MCF 10A (cell line): ENCODE measurements at regions not wholly inside any gene's neighbourhood (a gene's known extent, or its start where the extent isn't known, plus 50 kb on each side); places are given as distances from the start of the nearest gene placed in this dataset.

ENCODE experiments used
- BruUV-seq: library from RNA; stranded (reverse); fragments of 400-500 nt; replicated peaks from 2 replicates; lab custom pipeline; 2021; lab: Mats Ljungman, UMichigan
- CTCF ChIA-PET: fragments of 300-600 bp; sonication (Branson Sonifier 250); formaldehyde crosslinking; extraction: SDS; loops from one replicate; lab custom pipeline; 2021; ENCODE audit warnings: antibody characterized with exemption, inconsistent platforms; lab: Yijun Ruan, JAX
- POLR2A ChIA-PET: fragments of 300-600, 350-650 bp; sonication (Branson Sonifier 250); formaldehyde crosslinking; extraction: SDS; loops from one replicate; lab custom pipeline; 2020; ENCODE audit warnings: antibody characterized with exemption, inconsistent platforms; lab: Yijun Ruan, JAX
- DNase-seq: peaks from one replicate; pipeline ENCODE4 v3.0.0-alpha.2; 2018; ENCODE audit not compliant: unreplicated experiment
- H3K27ac Mint-ChIP-seq: one replicate; pipeline ENCODE4 v1.8.0; 2022; ENCODE audit warnings: mild to moderate bottlenecking, low read depth, mixed read lengths; ENCODE audit not compliant: unreplicated experiment
- H3K27me3 Mint-ChIP-seq: one replicate; pipeline ENCODE4 v1.8.0; 2022; ENCODE audit warnings: mixed read lengths; ENCODE audit not compliant: insufficient read depth, unreplicated experiment
- H3K36me3 Mint-ChIP-seq: one replicate; pipeline ENCODE4 v1.8.0; 2022; ENCODE audit warnings: mild to moderate bottlenecking, moderate library complexity, mixed read lengths; ENCODE audit not compliant: insufficient read depth, unreplicated experiment
- H3K4me1 Mint-ChIP-seq: one replicate; pipeline ENCODE4 v1.8.0; 2022; ENCODE audit warnings: mixed read lengths; ENCODE audit not compliant: insufficient read depth, unreplicated experiment
- H3K4me3 Mint-ChIP-seq: one replicate; pipeline ENCODE4 v1.8.0; 2022; ENCODE audit warnings: mild to moderate bottlenecking, moderate library complexity, mixed read lengths; ENCODE audit not compliant: unreplicated experiment
- H3K9me3 Mint-ChIP-seq: one replicate; pipeline ENCODE4 v1.8.0; 2022; ENCODE audit warnings: mixed read lengths; ENCODE audit not compliant: unreplicated experiment
- intact Hi-C: fragments of 100-400 bp; cut with micrococcal nuclease; formaldehyde crosslinking; loops from 2 replicates; pipeline ENCODE4 v1.14.1; 2022
- TF ChIP-seq, protein P1 (sequence below): fragments of 200-600 bp; IDR thresholded peaks from one replicate; pipeline ENCODE4 v1.8.0; 2022; ENCODE audit warnings: antibody characterized with exemption, mild to moderate bottlenecking; ENCODE audit not compliant: unreplicated experiment

DNA sequence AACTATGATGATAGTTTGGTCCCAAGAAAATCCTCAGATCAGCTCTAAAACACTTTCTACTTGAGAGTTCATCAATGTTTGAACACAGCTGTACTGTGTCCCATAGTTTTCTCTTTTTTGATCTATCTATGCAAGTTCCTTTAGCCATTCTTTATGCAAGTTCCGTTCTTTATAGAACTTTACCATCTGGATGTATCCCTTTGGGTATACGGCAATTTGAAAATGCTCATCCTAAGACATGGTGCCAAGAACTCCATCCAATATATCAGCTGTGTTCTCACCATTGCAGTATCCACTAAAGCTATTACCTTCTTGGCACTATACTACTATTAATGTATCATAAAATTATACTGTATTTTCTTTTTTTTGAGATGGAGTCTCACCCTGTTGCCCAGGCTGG, 276.9 kb downstream of the NOVA1 start:
- Mint-ChIP-seq H3K4me1 (no peaks in the 10 kb centered on the region), H3K9me3 (no peaks in the 10 kb centered on the region), H3K4me3 (no peak overlapping the region), H3K36me3 (no peaks in the 10 kb centered on the region), H3K27me3 (no peaks in the 10 kb centered on the region), H3K27ac (no peak overlapping the region)
- intact Hi-C loops = no loop called here
- no TSS peak for BruUV-seq
- CTCF ChIA-PET = interaction anchor here (0.6 to 1.2 kb wide), 2 partner anchors 23 to 73 kb away, joined by 3 read pairs; no protein-coding TSS in a partner anchor
- TF ChIP-seq, protein P1, sequence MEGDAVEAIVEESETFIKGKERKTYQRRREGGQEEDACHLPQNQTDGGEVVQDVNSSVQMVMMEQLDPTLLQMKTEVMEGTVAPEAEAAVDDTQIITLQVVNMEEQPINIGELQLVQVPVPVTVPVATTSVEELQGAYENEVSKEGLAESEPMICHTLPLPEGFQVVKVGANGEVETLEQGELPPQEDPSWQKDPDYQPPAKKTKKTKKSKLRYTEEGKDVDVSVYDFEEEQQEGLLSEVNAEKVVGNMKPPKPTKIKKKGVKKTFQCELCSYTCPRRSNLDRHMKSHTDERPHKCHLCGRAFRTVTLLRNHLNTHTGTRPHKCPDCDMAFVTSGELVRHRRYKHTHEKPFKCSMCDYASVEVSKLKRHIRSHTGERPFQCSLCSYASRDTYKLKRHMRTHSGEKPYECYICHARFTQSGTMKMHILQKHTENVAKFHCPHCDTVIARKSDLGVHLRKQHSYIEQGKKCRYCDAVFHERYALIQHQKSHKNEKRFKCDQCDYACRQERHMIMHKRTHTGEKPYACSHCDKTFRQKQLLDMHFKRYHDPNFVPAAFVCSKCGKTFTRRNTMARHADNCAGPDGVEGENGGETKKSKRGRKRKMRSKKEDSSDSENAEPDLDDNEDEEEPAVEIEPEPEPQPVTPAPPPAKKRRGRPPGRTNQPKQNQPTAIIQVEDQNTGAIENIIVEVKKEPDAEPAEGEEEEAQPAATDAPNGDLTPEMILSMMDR = no peak
- POLR2A ChIA-PET = interaction anchor here (1.1 kb wide), 1 partner anchor 9 kb away, joined by 3 read pairs; no protein-coding TSS in a partner anchor
- no peak for DNase-seq

DNA sequence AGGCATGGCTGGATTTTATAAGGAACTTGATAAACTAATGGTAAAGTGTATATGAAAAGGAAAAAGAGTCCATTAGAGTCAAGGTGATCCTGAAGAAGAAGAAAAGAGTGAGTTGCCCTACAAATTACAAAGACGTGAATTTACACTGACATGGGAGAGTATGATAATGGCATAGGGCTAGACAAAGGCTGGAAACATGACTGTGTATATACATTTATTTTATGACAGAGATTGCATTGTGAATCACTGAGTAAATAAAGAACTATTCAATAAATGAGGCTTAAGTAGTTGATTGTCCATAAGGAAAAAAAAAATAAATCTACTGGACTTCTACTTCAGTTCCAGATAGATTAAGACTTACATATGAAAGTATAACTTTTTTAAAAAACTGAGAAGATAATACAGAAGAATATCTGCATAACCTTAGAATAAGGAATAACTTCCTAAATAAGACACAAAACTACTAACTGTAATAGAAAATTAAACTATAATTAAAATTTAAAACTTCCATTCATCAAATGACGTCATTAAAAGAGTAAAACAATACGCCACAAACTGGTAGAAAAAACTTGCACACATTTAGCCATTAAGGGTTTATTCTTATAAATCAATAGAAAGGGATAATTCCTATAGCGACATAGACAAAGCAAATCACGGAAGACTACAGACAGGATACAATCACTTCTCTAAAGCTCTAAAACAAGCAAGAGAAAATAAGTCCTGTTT, 278.5 kb downstream of the NOVA1 start:
- POLR2A ChIA-PET = interaction anchor here (0.6 kb wide), 1 partner anchor 23 kb away, joined by 3 read pairs; no protein-coding TSS in a partner anchor
- intact Hi-C loops = no loop called here
- H3K36me3 Mint-ChIP-seq = no peaks in the 10 kb centered on the region
- no peak overlapping the region for H3K27ac Mint-ChIP-seq
- no peak for DNase-seq
- no TSS peak for BruUV-seq
- H3K27me3 Mint-ChIP-seq = no peaks in the 10 kb centered on the region
- H3K4me1 Mint-ChIP-seq = no peaks in the 10 kb centered on the region
- no peaks in the 10 kb centered on the region for H3K9me3 Mint-ChIP-seq
- H3K4me3 Mint-ChIP-seq = no peak overlapping the region
- CTCF ChIA-PET = no interaction called here
- TF ChIP-seq, protein P1 = no peak

DNA sequence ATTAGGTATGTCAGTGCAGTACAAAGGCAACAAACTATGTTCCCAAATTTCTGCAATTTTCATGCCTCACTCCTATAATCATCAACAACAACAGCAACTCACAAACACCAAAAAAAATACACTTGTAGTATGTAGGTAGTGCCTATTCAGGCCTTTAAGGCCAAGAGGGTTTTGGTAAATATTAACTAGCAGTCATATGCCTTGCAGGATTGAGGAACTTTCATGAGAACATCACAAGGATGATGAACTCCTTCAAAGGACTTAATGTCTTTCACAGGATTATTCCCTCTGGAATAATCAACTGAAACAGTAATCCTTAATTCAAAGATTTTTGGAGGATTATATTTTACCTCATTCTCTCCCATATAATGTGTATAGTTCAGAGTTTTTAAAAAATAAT, 293.8 kb downstream of the NOVA1 start:
- BruUV-seq = no TSS peak
- H3K4me3 Mint-ChIP-seq = no peak overlapping the region
- CTCF ChIA-PET = interaction anchor here (0.7 kb wide), 1 partner anchor 30 kb away, joined by 3 read pairs; no protein-coding TSS in a partner anchor
- no peaks in the 10 kb centered on the region for H3K27me3 Mint-ChIP-seq
- POLR2A ChIA-PET = no interaction called here
- no peaks in the 10 kb centered on the region for H3K36me3 Mint-ChIP-seq
- peaks cover 19% of the 10 kb centered on the region for H3K9me3 Mint-ChIP-seq
- H3K27ac Mint-ChIP-seq = no peak overlapping the region
- intact Hi-C loops = no loop called here
- no peak for DNase-seq
- H3K4me1 Mint-ChIP-seq = no peaks in the 10 kb centered on the region
- TF ChIP-seq, protein P1 = no peak

DNA sequence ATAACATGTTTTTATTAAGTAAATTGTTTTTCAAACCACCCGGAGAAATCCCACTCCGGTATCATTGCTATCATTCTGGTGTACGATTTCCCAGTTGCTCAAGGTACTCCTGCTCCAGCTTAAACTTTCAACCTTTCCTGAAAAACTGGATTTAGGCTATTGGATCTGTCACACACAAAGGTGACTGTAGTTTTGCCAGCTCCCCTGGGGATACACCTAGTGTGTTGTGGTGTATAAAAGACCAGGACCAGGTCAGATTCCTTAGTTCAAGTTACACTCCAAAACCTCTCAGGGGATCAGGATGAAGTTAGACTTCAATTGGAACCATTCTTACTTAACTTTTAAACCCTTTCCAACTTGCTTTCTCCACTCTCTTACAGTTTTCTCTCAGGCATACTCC, 303.9 kb downstream of the NOVA1 start:
- no peak for DNase-seq
- intact Hi-C loops = no loop called here
- Mint-ChIP-seq H3K4me3 (no peak overlapping the region), H3K4me1 (no peaks in the 10 kb centered on the region), H3K27me3 (no peaks in the 10 kb centered on the region), H3K27ac (no peak overlapping the region), H3K36me3 (no peaks in the 10 kb centered on the region), H3K9me3 (peaks cover 13% of the 10 kb centered on the region)
- TF ChIP-seq, protein P1 = no peak
- BruUV-seq = no TSS peak
- ChIA-PET CTCF (no interaction called here), POLR2A (no interaction called here)
